ENCODE measurements at regions not wholly inside any gene's neighbourhood (a gene's known extent, or its start where the extent isn't known, plus 50 kb on each side); places are given as distances from the start of the nearest gene placed in this dataset.

DNA sequence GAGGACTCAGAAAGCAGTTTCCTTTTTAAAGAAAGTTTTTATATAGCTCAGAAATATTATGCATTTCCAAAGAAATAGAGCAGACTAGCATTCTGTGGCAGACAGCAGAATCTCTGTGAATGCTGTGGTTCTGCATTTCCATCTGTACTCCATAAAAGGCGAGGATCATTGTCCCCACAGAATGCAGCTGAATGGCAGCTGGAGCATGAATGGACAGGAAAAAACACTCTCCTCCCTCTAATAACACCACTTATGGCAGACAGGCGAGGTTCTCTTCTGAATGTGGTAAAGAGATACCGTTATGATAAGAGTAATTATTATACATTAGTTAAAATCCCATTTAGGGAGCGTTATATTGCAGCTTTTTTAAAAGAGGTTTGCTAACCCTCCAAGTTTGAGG lies 81.4 kb upstream of the WLS start:
- in situ Hi-C loops (cut with HindIII; ENCODE audit: low pct_unique_long_range_greater_than_20kb, low sequenced_read_pairs): no loop called here
- DNase-seq (ENCODE audit: low read depth): no peak

DNA sequence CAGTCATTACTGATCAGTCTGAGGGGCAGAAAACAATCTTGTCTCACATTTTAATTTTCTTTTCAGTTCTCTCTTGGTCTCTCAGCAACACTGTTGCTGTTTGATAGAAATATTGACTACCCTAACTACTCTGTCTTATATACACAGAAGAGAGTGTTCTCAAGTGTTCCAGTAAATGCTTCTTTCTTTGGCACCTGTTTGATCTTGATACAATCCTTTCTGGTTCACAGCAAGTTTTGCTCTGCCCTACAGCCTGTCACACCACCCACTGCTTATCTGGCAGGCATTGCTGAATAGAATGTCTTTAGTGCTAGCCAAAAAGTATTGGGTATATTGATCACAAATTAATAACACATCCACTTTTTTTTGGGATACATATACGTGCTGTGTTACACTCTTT lies 75.7 kb upstream of the WLS start:
- DNase-seq (ENCODE audit: low read depth): no peak
- in situ Hi-C loops (cut with HindIII; ENCODE audit: low pct_unique_long_range_greater_than_20kb, low sequenced_read_pairs): no loop called here

DNA sequence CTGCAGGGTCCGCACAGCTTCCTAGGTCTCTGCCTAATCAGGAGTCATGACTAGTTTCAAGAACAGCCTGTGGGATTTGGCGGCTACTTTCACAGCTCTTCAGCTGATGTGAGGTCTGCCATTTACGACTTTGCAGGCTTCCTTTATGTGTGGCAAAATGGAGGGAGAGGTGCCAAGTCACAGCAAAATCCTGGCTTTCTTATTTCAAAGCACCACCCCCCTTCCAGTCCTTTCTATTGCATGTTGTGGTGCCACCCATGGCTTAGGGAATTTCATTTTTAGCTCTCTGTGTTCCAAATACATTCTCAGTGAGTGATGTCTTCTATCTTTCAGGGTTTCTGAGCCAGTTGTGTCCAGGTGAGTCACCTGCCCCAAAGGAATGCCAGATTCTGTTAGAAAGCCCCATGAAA lies 75.1 kb upstream of the WLS start:
- DNase-seq (ENCODE audit: low read depth): no peak
- in situ Hi-C loops (cut with HindIII; ENCODE audit: low pct_unique_long_range_greater_than_20kb, low sequenced_read_pairs): no loop called here

DNA sequence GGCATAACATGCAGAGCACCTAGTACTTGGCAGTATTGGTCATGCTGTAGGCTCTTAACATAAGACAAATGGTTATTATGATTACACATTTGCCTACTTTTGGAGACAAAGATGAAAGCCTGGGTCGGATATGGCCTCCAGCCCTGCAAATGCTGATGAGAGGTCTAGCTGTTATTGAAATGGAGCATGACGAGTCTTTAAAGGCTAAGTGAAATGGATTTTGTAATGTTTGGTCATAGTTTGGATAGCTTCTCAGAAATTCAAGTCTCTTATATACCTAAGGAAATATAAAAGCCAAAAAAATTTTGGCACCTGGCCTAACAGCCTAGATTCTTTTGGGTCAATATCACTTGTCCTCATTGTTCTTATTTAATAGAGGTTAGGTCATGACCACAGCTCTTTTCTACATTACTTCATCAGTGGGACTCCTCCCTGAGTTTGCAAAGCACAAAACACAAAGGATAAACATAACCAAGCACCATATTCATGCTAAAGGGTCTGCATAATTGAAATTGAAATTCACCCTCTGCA lies 69.2 kb upstream of the WLS start:
- in situ Hi-C loops (cut with HindIII; ENCODE audit: low pct_unique_long_range_greater_than_20kb, low sequenced_read_pairs): no loop called here
- DNase-seq (ENCODE audit: low read depth): no peak

GRCh38 chr1:68294367-68295066 lies 62.2 kb upstream of the WLS start:
- in situ Hi-C loops (cut with HindIII; ENCODE audit: low pct_unique_long_range_greater_than_20kb, low sequenced_read_pairs): no loop called here
- no peak for DNase-seq (ENCODE audit: low read depth)

- DNase-seq (ENCODE audit: low read depth): no peak
- in situ Hi-C loops (cut with HindIII; ENCODE audit: low pct_unique_long_range_greater_than_20kb, low sequenced_read_pairs): no loop called here
These were observed 61.5 kb upstream of the WLS start for GRCh38 chr1:68293609-68294366.

- DNase-seq (ENCODE audit: low read depth): no peak
- in situ Hi-C loops (cut with HindIII; ENCODE audit: low pct_unique_long_range_greater_than_20kb, low sequenced_read_pairs): no loop called here
These were observed 60.8 kb upstream of the WLS start for GRCh38 chr1:68293122-68293521.

GRCh38 chr1:68291688-68292384 lies 59.5 kb upstream of the WLS start:
- no peak for DNase-seq (ENCODE audit: low read depth)
- in situ Hi-C loops (cut with HindIII; ENCODE audit: low pct_unique_long_range_greater_than_20kb, low sequenced_read_pairs): no loop called here

DNA sequence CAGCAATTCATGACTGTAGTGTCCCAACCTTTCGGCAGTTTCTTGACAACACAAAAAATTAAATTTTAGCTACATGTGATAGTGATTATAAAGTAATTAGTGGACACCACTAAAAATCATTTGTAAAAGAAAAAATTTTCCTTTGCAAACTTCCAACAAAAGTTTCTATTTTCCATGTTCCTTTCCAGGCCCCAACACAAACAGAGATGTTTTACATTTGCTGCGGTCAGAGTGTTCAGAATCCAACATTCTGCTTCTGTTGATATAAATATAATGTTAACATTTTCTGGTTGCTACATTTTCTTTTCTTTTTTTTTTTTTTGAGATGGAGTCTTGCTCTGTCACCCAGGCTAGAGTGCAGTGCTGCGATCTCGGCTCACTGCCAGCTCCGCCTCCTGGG lies 54.9 kb upstream of the WLS start:
- in situ Hi-C loops (cut with HindIII; ENCODE audit: low pct_unique_long_range_greater_than_20kb, low sequenced_read_pairs): no loop called here
- DNase-seq (ENCODE audit: low read depth): no peak

DNA sequence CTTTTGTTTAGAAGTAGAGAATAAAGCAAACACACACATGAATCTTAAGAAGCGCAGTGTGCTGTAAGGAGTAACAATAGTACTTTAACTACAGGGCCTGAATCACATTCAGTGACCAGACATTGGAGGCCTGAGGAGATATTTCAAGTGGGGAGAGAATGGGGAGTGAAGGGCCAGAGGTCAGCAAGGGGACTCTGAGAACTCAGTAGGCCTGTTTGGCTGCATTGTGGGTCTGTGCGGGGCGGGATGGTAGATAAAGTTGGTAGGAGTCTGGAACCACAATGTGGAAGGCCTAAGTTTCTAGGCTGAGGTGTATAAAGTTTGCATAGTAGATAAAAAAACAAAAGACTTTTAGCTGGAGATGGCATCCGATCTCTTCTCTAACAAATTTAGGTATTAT lies 52.7 kb upstream of the WLS start:
- DNase-seq (ENCODE audit: low read depth): no peak
- in situ Hi-C loops (cut with HindIII; ENCODE audit: low pct_unique_long_range_greater_than_20kb, low sequenced_read_pairs): no loop called here

DNA sequence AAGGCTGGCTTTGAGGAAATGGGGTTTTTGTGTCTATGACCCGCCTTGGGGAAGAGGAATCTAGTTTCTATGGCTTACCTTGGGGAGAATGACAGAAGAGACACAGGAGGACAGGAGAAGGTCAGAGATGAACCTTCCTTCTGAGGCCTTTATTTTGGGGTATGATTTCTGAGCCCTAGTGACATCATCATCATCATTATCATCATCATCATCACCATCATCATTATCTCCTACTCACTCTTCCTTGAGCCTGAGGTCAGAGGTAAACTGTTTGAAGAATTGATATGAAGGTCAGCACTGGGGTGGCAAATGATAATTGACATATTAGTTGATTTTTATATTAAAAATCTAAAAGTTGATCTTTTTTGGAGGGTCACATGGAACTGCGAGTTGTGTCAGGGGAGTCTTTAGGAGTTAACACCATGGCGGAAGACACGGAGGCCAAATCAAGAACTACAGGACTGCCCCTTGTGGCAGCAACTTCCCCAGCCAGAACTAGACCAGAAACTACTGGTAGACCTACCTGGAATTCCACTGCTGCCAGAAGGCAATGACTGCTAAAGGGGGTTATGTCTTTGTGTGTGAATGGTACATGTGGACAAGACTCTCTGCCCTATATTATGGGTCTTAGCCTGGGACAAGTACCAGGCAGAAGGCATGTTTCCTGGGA lies 49.8 kb upstream of the WLS start:
- in situ Hi-C loops (cut with HindIII; ENCODE audit: low pct_unique_long_range_greater_than_20kb, low sequenced_read_pairs): no loop called here
- no peak for DNase-seq (ENCODE audit: low read depth)
